ENCODE measurements at regions not wholly inside any gene's neighbourhood (a gene's known extent, or its start where the extent isn't known, plus 50 kb on each side); places are given as distances from the start of the nearest gene placed in this dataset.

GRCh38 chr2:18464913-18465312 lies 95.5 kb downstream of the RDH14 start:
- TF ChIP-seq CTCF (IDR thresholded peaks at IDR 0.05) (no peak), POLR2A (IDR thresholded peaks at IDR 0.05) (no peak)
